HepG2 (cell line): ENCODE measurements at regions not wholly inside any gene's neighbourhood (a gene's known extent, or its start where the extent isn't known, plus 50 kb on each side); places are given as distances from the start of the nearest gene placed in this dataset.

Source experiments
- ATF2 ChIP-seq: sonication (generic); formaldehyde crosslinking; IDR thresholded peaks from 2 replicates; pipeline ENCODE4 v1.4.0; 2020; ENCODE audit warnings: missing genetic modification reagents
- CTCF ChIP-seq: sonication (generic); formaldehyde crosslinking; IDR thresholded peaks from 2 replicates; pipeline ENCODE4 v1.5.0; 2020; ENCODE audit warnings: mild to moderate bottlenecking, missing genetic modification reagents, moderate library complexity
- EZH2 ChIP-seq: conservative IDR thresholded peaks from 2 replicates; pipeline ENCODE4 v1.6.1; 2012; ENCODE audit warnings: mild to moderate bottlenecking, low read depth, low read length, moderate library complexity
- FLYWCH1 ChIP-seq: sonication (generic); formaldehyde crosslinking; IDR thresholded peaks from 2 replicates; pipeline ENCODE4 v1.8.1; 2023; ENCODE audit warnings: mild to moderate bottlenecking, missing genetic modification reagents
- GABPA ChIP-seq, 2 experiments: IDR thresholded peaks; 2 replicates each; pipeline ENCODE4 v1.6.1; 2011 to 2016; ENCODE audit warnings: low read depth in 2 of 2, low read length in 1 of 2, missing biosample characterization in 1 of 2, missing genetic modification characterization in 1 of 2
- POLR2A ChIP-seq, 2 experiments: IDR thresholded peaks; 2 replicates each; pipeline ENCODE4 v1.6.1; 2011; ENCODE audit warnings: low read depth in 2 of 2, low read length in 2 of 2, mild to moderate bottlenecking in 1 of 2, moderate library complexity in 1 of 2; ENCODE audit not compliant: insufficient read depth in 1 of 2
- POLR2AphosphoS5 ChIP-seq: IDR thresholded peaks from 2 replicates; pipeline ENCODE4 v1.6.1; 2012; ENCODE audit warnings: low read depth, low read length
- SIN3A ChIP-seq: IDR thresholded peaks from 2 replicates; pipeline ENCODE4 v1.6.1; 2011; ENCODE audit warnings: low read depth, mild to moderate bottlenecking, control low read depth, low read length, borderline replicate concordance
- ZNF549 ChIP-seq: sonication (generic); formaldehyde crosslinking; IDR thresholded peaks from 2 replicates; pipeline ENCODE4 v1.5.0; 2020; ENCODE audit warnings: missing genetic modification reagents
- ZNF670 ChIP-seq: sonication (generic); formaldehyde crosslinking; IDR thresholded peaks from 2 replicates; pipeline ENCODE4 v1.8.0; 2022; ENCODE audit warnings: mild to moderate bottlenecking, missing genetic modification reagents, borderline replicate concordance
- ZNF788 ChIP-seq: sonication (generic); formaldehyde crosslinking; IDR thresholded peaks from 2 replicates; pipeline ENCODE4 v1.5.0; 2020; ENCODE audit warnings: mild to moderate bottlenecking, missing genetic modification reagents, borderline replicate concordance
- TF ChIP-seq, protein P1 (sequence below): sonication (generic); formaldehyde crosslinking; IDR thresholded peaks from 2 replicates; pipeline ENCODE4 v1.4.0; 2020; ENCODE audit warnings: mild to moderate bottlenecking, missing genetic modification reagents
- TF ChIP-seq, protein P2 (sequence below): sonication (generic); formaldehyde crosslinking; IDR thresholded peaks from 2 replicates; pipeline ENCODE4; 2020; ENCODE audit warnings: missing genetic modification reagents, mild to moderate bottlenecking, borderline replicate concordance
- TF ChIP-seq, protein P3 (sequence below), 2 experiments: sonication (generic) in 1 of 2; formaldehyde crosslinking in 1 of 2; IDR thresholded peaks; 2 replicates each; pipeline versions ENCODE4 v1.4.0 to v1.6.1; 2016 to 2020; ENCODE audit warnings: borderline replicate concordance in 1 of 2, low read depth in 1 of 2, mild to moderate bottlenecking in 1 of 2, missing genetic modification reagents in 1 of 2

DNA sequence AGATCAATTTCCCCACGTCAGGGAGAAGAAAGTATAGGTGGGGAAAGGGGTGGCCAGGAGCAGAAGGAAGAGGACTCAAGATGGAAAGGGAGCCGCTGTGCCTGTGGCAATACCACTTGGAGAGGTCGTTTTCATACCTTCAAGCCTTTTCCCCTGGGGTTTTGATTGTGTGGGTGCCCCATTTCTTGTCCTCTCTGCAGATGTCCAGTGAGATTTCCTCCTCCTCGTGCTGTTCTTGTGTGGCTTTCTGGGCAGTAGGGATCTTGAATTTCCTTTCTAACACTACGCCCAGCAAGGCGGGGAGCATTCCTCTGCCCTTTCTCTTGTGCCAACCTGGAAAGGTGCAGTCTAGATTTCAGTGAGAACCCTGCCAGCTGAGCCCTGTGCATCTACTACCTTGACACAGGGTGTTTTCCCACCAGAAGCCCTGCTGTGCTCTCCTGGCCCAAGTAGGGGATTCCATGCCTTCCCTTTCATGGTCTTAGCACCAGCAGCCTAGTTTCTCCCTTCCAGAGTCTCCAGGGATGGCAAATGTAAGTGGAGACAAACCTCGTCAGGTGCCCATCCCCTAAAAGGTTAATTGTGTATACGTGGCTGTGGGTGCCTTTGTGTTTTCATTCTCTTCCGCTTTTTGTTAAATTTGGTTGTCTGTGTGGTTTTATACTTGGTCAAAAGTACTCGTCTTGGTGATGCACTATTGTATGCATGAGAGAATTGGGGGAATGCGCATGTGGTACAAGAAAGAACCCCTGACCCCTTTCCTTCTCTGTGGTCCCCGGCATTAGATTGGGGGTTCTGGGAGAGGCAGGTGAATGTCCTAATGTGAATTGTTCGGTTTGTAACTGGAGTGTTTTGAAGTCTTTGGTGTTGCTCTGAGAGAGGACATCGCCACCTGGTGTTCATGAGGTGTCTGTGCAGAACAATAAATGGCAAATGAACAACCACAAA, 71.4 kb upstream of the MPEG1 start:
- no peak for TF ChIP-seq EZH2
- TF ChIP-seq POLR2A (IDR thresholded peaks at IDR 0.05; ENCODE audit: insufficient read depth in 1 of 2, low read depth in 2 of 2, low read length in 2 of 2), result no peak
- TF ChIP-seq ZNF788, result no peak
- TF ChIP-seq ZNF670, result no peak
- TF ChIP-seq FLYWCH1 (CRISPR knock-in tag), result no peak
- peak; percentile 78 for TF ChIP-seq CTCF
- no peak for TF ChIP-seq ATF2 (CRISPR knock-in tag)
- TF ChIP-seq GABPA (IDR thresholded peaks at IDR 0.05; ENCODE audit: low read depth, low read length), result no peak
- no peak for TF ChIP-seq GABPA (CRISPR knock-in tag; IDR thresholded peaks at IDR 0.05; ENCODE audit: low read depth)
- TF ChIP-seq ZNF549, result no peak
- TF ChIP-seq POLR2AphosphoS5, result no peak
- TF ChIP-seq, protein P1, sequence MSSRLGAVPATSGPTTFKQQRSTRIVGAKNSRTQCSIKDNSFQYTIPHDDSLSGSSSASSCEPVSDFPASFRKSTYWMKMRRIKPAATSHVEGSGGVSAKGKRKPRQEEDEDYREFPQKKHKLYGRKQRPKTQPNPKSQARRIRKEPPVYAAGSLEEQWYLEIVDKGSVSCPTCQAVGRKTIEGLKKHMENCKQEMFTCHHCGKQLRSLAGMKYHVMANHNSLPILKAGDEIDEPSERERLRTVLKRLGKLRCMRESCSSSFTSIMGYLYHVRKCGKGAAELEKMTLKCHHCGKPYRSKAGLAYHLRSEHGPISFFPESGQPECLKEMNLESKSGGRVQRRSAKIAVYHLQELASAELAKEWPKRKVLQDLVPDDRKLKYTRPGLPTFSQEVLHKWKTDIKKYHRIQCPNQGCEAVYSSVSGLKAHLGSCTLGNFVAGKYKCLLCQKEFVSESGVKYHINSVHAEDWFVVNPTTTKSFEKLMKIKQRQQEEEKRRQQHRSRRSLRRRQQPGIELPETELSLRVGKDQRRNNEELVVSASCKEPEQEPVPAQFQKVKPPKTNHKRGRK, result no peak
- TF ChIP-seq SIN3A, result no peak
- TF ChIP-seq, protein P2, sequence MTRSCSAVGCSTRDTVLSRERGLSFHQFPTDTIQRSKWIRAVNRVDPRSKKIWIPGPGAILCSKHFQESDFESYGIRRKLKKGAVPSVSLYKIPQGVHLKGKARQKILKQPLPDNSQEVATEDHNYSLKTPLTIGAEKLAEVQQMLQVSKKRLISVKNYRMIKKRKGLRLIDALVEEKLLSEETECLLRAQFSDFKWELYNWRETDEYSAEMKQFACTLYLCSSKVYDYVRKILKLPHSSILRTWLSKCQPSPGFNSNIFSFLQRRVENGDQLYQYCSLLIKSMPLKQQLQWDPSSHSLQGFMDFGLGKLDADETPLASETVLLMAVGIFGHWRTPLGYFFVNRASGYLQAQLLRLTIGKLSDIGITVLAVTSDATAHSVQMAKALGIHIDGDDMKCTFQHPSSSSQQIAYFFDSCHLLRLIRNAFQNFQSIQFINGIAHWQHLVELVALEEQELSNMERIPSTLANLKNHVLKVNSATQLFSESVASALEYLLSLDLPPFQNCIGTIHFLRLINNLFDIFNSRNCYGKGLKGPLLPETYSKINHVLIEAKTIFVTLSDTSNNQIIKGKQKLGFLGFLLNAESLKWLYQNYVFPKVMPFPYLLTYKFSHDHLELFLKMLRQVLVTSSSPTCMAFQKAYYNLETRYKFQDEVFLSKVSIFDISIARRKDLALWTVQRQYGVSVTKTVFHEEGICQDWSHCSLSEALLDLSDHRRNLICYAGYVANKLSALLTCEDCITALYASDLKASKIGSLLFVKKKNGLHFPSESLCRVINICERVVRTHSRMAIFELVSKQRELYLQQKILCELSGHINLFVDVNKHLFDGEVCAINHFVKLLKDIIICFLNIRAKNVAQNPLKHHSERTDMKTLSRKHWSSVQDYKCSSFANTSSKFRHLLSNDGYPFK (CRISPR knock-in tag), result no peak
- TF ChIP-seq, protein P3, sequence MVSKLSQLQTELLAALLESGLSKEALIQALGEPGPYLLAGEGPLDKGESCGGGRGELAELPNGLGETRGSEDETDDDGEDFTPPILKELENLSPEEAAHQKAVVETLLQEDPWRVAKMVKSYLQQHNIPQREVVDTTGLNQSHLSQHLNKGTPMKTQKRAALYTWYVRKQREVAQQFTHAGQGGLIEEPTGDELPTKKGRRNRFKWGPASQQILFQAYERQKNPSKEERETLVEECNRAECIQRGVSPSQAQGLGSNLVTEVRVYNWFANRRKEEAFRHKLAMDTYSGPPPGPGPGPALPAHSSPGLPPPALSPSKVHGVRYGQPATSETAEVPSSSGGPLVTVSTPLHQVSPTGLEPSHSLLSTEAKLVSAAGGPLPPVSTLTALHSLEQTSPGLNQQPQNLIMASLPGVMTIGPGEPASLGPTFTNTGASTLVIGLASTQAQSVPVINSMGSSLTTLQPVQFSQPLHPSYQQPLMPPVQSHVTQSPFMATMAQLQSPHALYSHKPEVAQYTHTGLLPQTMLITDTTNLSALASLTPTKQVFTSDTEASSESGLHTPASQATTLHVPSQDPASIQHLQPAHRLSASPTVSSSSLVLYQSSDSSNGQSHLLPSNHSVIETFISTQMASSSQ (IDR thresholded peaks at IDR 0.05; ENCODE audit: low read depth), result no peak
- TF ChIP-seq, protein P3 (CRISPR knock-in tag; IDR thresholded peaks at IDR 0.05; ENCODE audit: borderline replicate concordance), result no peak
